IPS DF 4.7 (cell line): ENCODE measurements at regions not wholly inside any gene's neighbourhood (a gene's known extent, or its start where the extent isn't known, plus 50 kb on each side); places are given as distances from the start of the nearest gene placed in this dataset.

Source experiments
- DNase-seq: peaks from one replicate; pipeline ENCODE4 v3.0.0-alpha.2; 2013; ENCODE audit warnings: low spot score; ENCODE audit errors: extremely low read depth

GRCh38 chr14:104356020-104356737 is 217.8 kb downstream of the KIF26A start:
- DNase-seq: no peak

- DNase-seq: no peak
Observed at GRCh38 chr14:104356738-104357688, 218.6 kb downstream of the KIF26A start.

GRCh38 chr14:104357689-104358527 is 219.5 kb downstream of the KIF26A start:
- no peak for DNase-seq

GRCh38 chr14:104358528-104359300 is 220.3 kb downstream of the KIF26A start:
- DNase-seq: no peak

GRCh38 chr14:104359301-104359968 is 220.1 kb upstream of the C14orf180 start:
- DNase-seq: no peak

GRCh38 chr14:104359969-104360442 is 219.6 kb upstream of the C14orf180 start:
- no peak for DNase-seq

- DNase-seq: no peak
Observed at GRCh38 chr14:104360501-104360900, 219.1 kb upstream of the C14orf180 start.

GRCh38 chr14:104361101-104361591 is 218.4 kb upstream of the C14orf180 start:
- DNase-seq: no peak

GRCh38 chr14:104361921-104362681 is 217.5 kb upstream of the C14orf180 start:
- no peak for DNase-seq

- no peak for DNase-seq
Observed at GRCh38 chr14:104362761-104363605, 216.6 kb upstream of the C14orf180 start.

- no peak for DNase-seq
Observed at GRCh38 chr14:104363891-104364760, 215.4 kb upstream of the C14orf180 start.

GRCh38 chr14:104364830-104365229 is 214.7 kb upstream of the C14orf180 start:
- DNase-seq: no peak

GRCh38 chr14:104366931-104367865 is 212.4 kb upstream of the C14orf180 start:
- DNase-seq: no peak

- no peak for DNase-seq
Observed at GRCh38 chr14:104367866-104368750, 211.5 kb upstream of the C14orf180 start.

GRCh38 chr14:104368751-104369100 is 210.8 kb upstream of the C14orf180 start:
- DNase-seq: no peak
